Left ventricle myocardium inferior (tissue), 1 donor: ENCODE measurements at regions not wholly inside any gene's neighbourhood (a gene's known extent, or its start where the extent isn't known, plus 50 kb on each side); places are given as distances from the start of the nearest gene placed in this dataset.

ENCODE experiments used
- DNase-seq: peaks from one replicate; pipeline ENCODE4 v3.0.0-alpha.2; 2020
- H3K27ac ChIP-seq: fragments of 200-600 bp; replicated peaks from 2 replicates; pipeline ENCODE4 v1.8.0; 2021
- H3K27me3 ChIP-seq: fragments of 200-600 bp; 2 replicates; pipeline ENCODE4 v1.8.0; 2021; ENCODE audit warnings: low read depth
- H3K36me3 ChIP-seq: fragments of 200-600 bp; 2 replicates; pipeline ENCODE4 v1.8.0; 2021
- H3K4me1 ChIP-seq: fragments of 200-600 bp; 2 replicates; pipeline ENCODE4 v1.8.0; 2021
- H3K4me3 ChIP-seq: fragments of 200-600 bp; 2 replicates; pipeline ENCODE4 v1.8.0; 2021; ENCODE audit warnings: mild to moderate bottlenecking, moderate library complexity
- H3K9me3 ChIP-seq: fragments of 200-600 bp; replicated peaks from 2 replicates; pipeline ENCODE4 v1.8.0; 2021
- CTCF ChIP-seq: fragments of 200-600 bp; IDR thresholded peaks from 2 replicates; pipeline ENCODE4 v1.8.0; 2021; ENCODE audit warnings: antibody characterized with exemption, mild to moderate bottlenecking, borderline replicate concordance
- intact Hi-C: fragments of 100-400 bp; cut with micrococcal nuclease; formaldehyde crosslinking; loops from one replicate; pipeline ENCODE4 v1.11.0; 2022
- donor health status: DM: no; HTN: yes; CAD: no; lungs with severe emphysema.

DNA sequence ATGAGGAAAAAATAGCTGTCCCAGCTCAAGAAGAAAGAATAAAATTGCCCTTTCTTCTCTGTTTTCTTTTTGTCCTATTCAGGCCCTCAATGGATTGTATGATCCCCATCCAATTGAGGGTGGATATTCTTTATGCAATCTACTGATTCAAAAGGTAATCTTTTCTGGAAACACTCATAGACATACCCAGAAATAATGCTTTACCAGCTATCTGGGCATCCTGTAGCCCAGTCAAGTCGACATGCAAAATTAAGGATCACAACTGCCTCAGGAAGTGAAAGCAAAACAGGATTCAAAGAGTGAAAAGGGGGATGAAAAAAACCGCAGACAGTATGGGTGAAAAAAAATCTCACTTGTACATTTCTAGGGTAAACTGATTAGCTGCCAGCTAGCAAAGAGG is 410.1 kb downstream of the TBC1D32 start:
- Histone ChIP-seq H3K9me3 (peaks cover 6% of the 10 kb centered on the region), H3K27ac (no peak overlapping the region), H3K4me1 (no peaks in the 10 kb centered on the region), H3K36me3 (no peaks in the 10 kb centered on the region), H3K27me3 (no peaks in the 10 kb centered on the region), H3K4me3 (no peak overlapping the region)
- no peak for TF ChIP-seq CTCF
- intact Hi-C loops, result no loop called here
- DNase-seq, result no peak

- no peaks in the 10 kb centered on the region for H3K36me3 ChIP-seq
- H3K4me1 ChIP-seq, result no peaks in the 10 kb centered on the region
- no peak for TF ChIP-seq CTCF
- DNase-seq, result no peak
- no peaks in the 10 kb centered on the region for H3K27me3 ChIP-seq
- intact Hi-C loops, result no loop called here
- peaks cover under 1% of the 10 kb centered on the region for H3K9me3 ChIP-seq
- no peak overlapping the region for H3K27ac ChIP-seq
- no peak overlapping the region for H3K4me3 ChIP-seq
These were observed 416.1 kb downstream of the TBC1D32 start for GRCh38 chr6:120918137-120918536.

DNA sequence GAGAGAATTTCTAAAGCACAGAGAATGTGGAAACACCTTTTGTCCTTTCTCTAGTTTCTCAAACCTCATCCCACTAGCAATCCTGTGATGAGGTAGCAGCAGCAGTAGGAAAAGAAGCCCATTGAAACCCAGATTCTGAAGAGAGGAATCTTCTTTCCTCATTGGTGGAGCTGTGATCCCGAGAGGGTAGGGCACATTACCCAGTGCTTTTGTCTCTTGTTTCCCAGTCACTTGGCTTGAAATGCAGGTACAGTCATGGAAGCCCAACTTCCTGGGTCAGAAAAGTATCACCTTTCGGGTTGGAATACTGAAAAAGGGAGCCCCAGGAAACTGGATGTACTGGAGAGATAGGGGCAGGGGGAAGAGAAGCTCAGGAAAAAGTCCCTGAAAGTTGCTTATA is 417.4 kb downstream of the TBC1D32 start:
- Histone ChIP-seq H3K4me1 (no peaks in the 10 kb centered on the region), H3K27me3 (no peaks in the 10 kb centered on the region), H3K4me3 (no peak overlapping the region), H3K36me3 (no peaks in the 10 kb centered on the region), H3K27ac (no peak overlapping the region), H3K9me3 (no peaks in the 10 kb centered on the region)
- intact Hi-C loops, result no loop called here
- DNase-seq, result no peak
- TF ChIP-seq CTCF, result no peak

DNA sequence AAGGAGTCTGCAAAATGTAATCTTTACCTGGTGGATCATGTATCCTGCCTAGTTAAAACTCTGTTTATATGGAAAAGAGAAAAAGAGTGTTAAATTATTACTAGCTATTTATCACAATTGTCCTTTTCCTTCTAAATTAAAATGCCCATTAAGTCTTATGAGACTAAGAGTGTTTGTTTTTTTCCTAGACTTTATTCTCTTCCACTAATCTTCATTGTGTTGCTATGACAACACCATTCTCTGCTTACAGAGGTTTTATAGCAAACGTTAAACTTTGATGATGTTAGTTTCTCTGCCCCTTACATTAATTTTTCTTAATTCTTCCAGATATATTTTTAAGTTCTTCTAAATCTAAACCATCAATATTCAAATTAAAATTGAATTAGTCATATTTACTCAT is 420.8 kb downstream of the TBC1D32 start:
- Histone ChIP-seq H3K4me3 (no peak overlapping the region), H3K4me1 (no peaks in the 10 kb centered on the region), H3K27me3 (no peaks in the 10 kb centered on the region), H3K9me3 (peaks cover 2% of the 10 kb centered on the region), H3K27ac (no peak overlapping the region), H3K36me3 (no peaks in the 10 kb centered on the region)
- no peak for DNase-seq
- TF ChIP-seq CTCF, result no peak
- intact Hi-C loops, result no loop called here

DNA sequence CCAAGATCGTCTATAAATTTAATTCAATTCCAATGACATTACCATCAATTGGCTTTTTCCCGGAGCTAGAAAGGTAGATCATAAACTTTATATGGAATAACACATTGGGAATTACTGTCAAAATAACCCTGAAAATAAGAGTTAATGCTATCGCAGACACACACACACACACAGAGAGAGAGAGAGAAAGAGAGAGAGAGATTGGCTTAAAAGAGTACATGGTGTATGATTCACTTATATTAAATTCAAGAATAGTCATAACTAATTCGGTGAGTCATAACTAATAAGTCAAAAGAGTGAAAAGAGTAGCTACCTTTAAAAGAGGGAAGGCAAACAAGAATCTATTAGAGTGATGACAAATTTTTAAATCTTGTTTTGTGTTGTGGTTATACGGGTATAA is 425.5 kb downstream of the TBC1D32 start:
- no peak for TF ChIP-seq CTCF
- no peak for DNase-seq
- Histone ChIP-seq H3K36me3 (no peaks in the 10 kb centered on the region), H3K27ac (no peak overlapping the region), H3K27me3 (no peaks in the 10 kb centered on the region), H3K9me3 (peaks cover 2% of the 10 kb centered on the region), H3K4me3 (no peak overlapping the region), H3K4me1 (no peaks in the 10 kb centered on the region)
- intact Hi-C loops, result no loop called here

DNA sequence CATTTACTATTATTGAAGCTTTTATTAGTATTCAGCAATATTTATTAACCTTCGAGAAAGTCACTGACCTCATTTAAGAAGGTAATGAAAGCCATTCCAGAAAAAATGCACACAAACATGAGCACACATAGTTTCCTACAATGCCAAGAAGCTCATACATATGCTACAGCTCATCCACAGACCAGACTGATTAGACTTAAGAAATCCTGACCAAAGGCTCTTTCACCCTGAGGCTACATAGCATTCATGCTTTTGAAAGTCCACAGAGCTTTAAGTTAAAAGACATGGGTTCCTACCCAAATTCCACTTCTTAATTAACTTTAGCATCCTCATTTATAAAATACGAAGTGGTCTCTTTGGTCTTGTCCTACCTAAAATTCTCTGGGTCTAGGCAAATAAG is 430.4 kb downstream of the TBC1D32 start:
- no peak overlapping the region for H3K27ac ChIP-seq
- DNase-seq, result no peak
- H3K4me3 ChIP-seq, result no peak overlapping the region
- intact Hi-C loops, result no loop called here
- H3K9me3 ChIP-seq, result no peaks in the 10 kb centered on the region
- H3K4me1 ChIP-seq, result no peaks in the 10 kb centered on the region
- no peaks in the 10 kb centered on the region for H3K36me3 ChIP-seq
- no peak for TF ChIP-seq CTCF
- no peaks in the 10 kb centered on the region for H3K27me3 ChIP-seq
